ENCODE measurements at regions not wholly inside any gene's neighbourhood (a gene's known extent, or its start where the extent isn't known, plus 50 kb on each side); places are given as distances from the start of the nearest gene placed in this dataset.
"Not testable (repeated sequence)": the region's sequence is repeated elsewhere in the genome, so short reads cannot be mapped to it uniquely, and the experiment has no call there.

- ATAC-seq: no peak
These were observed 553.2 kb downstream of the RFC3 start for GRCh38 chr13:34371108-34371507.

GRCh38 chr13:34371645-34372395, 553.9 kb downstream of the RFC3 start:
- no peak for ATAC-seq

- no peak for ATAC-seq
These were observed 554.6 kb downstream of the RFC3 start for GRCh38 chr13:34372581-34372980.

GRCh38 chr13:34376483-34376882, 558.5 kb downstream of the RFC3 start:
- no peak for ATAC-seq

- ATAC-seq: no peak
These were observed 560.8 kb upstream of the NBEA start for GRCh38 chr13:34381228-34381627.

GRCh38 chr13:34383728-34384127, 558.3 kb upstream of the NBEA start:
- ATAC-seq: no peak

- not testable (repeated sequence) for ATAC-seq
These were observed 555.8 kb upstream of the NBEA start for GRCh38 chr13:34386229-34386628.

GRCh38 chr13:34391076-34391475, 551.0 kb upstream of the NBEA start:
- no peak for ATAC-seq

- no peak for ATAC-seq
These were observed 540.4 kb upstream of the NBEA start for GRCh38 chr13:34401696-34402095.

GRCh38 chr13:34405410-34406181, 536.5 kb upstream of the NBEA start:
- no peak for ATAC-seq

GRCh38 chr13:34408640-34409039, 533.4 kb upstream of the NBEA start:
- ATAC-seq: no peak

GRCh38 chr13:34409496-34410182, 532.4 kb upstream of the NBEA start:
- no peak for ATAC-seq

- no peak for ATAC-seq
These were observed 531.4 kb upstream of the NBEA start for GRCh38 chr13:34410678-34411077.

GRCh38 chr13:34411177-34411576, 530.9 kb upstream of the NBEA start:
- no peak for ATAC-seq

- no peak for ATAC-seq
These were observed 530.2 kb upstream of the NBEA start for GRCh38 chr13:34411894-34412293.

GRCh38 chr13:34412295-34412694, 529.8 kb upstream of the NBEA start:
- no peak for ATAC-seq

GRCh38 chr13:34412817-34413375, 529.2 kb upstream of the NBEA start:
- no peak for ATAC-seq

GRCh38 chr13:34413538-34414210, 528.4 kb upstream of the NBEA start:
- ATAC-seq: no peak

- no peak for ATAC-seq
These were observed 527.5 kb upstream of the NBEA start for GRCh38 chr13:34414616-34415015.

GRCh38 chr13:34416971-34417380, 525.1 kb upstream of the NBEA start:
- no peak for ATAC-seq

- ATAC-seq: no peak
These were observed 524.2 kb upstream of the NBEA start for GRCh38 chr13:34417896-34418295.

GRCh38 chr13:34419025-34419424, 523.0 kb upstream of the NBEA start:
- ATAC-seq: no peak

- ATAC-seq: no peak
These were observed 522.3 kb upstream of the NBEA start for GRCh38 chr13:34419755-34420154.

All from activated CD4-positive, CD25-positive, alpha-beta regulatory T cell treated with anti-CD3 and anti-CD28 coated beads, Interleukin-2, amount 50 U/mL, for 24 hours (primary cell).